ENCODE measurements at regions not wholly inside any gene's neighbourhood (a gene's known extent, or its start where the extent isn't known, plus 50 kb on each side); places are given as distances from the start of the nearest gene placed in this dataset.

DNA sequence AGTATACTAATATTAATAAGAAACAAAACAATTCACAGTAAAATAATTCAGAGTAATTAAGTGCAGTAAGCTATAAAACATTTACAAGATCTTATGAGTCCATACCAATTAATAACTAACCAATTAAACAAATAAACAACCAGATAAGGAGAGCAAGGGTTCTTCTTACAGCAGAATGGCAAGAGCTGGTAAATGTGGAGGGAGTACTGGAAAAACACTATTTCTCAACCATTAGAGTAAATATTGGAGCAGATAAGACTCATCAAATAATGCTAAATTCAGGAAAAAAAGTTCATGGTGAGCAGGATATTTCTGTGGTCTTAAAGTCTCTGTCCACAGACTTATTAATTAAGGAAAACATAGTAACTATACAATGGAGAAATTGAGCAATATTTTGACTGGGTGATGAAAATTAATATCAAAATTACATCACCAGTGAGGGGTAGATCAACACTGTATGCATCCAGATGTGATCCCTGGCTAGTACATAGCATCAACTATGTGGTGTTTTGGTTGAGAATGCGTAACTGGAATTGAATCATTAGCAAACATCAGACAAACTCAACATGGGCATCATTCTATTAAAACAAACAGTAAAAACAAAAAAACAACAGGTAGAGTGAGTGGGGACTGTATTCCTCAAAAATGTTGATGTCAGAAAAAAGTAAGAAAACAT lies 1376.7 kb downstream of the PCDH19 start:
- H3K4me3 ChIP-seq (replicated peaks in 1 of 2; ENCODE audit: low read depth in 2 of 2, low read length in 2 of 2): no peak overlapping the region
- DNase-seq (ENCODE audit: low read depth in 2 of 2): no peak
- TF ChIP-seq, protein P1, sequence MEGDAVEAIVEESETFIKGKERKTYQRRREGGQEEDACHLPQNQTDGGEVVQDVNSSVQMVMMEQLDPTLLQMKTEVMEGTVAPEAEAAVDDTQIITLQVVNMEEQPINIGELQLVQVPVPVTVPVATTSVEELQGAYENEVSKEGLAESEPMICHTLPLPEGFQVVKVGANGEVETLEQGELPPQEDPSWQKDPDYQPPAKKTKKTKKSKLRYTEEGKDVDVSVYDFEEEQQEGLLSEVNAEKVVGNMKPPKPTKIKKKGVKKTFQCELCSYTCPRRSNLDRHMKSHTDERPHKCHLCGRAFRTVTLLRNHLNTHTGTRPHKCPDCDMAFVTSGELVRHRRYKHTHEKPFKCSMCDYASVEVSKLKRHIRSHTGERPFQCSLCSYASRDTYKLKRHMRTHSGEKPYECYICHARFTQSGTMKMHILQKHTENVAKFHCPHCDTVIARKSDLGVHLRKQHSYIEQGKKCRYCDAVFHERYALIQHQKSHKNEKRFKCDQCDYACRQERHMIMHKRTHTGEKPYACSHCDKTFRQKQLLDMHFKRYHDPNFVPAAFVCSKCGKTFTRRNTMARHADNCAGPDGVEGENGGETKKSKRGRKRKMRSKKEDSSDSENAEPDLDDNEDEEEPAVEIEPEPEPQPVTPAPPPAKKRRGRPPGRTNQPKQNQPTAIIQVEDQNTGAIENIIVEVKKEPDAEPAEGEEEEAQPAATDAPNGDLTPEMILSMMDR (IDR thresholded peaks at IDR 0.05; ENCODE audit: low read depth, low read length): no peak

DNA sequence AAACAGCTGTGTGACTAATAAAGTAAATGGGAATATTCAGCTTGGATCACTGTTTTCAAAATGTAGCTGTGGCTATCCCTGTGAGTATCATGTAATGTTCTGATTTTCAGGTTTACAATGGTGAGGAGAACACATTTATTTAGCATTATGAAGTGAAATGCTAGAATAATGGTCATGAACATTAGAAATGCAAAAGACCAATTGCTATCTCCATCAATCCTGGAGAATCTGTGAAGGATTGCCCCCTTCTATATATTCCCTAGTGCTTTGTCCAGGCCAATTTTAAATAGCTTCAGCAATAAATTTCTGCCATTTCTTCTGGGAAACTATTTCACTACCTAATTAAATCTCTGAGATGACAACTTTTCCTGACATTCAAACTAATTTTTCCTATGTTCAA lies 1399.1 kb downstream of the PCDH19 start:
- no peak overlapping the region for H3K4me3 ChIP-seq (replicated peaks in 1 of 2; ENCODE audit: low read depth in 2 of 2, low read length in 2 of 2)
- DNase-seq (ENCODE audit: low read depth in 2 of 2): no peak
- TF ChIP-seq, protein P1 (IDR thresholded peaks at IDR 0.05; ENCODE audit: low read depth, low read length): no peak

DNA sequence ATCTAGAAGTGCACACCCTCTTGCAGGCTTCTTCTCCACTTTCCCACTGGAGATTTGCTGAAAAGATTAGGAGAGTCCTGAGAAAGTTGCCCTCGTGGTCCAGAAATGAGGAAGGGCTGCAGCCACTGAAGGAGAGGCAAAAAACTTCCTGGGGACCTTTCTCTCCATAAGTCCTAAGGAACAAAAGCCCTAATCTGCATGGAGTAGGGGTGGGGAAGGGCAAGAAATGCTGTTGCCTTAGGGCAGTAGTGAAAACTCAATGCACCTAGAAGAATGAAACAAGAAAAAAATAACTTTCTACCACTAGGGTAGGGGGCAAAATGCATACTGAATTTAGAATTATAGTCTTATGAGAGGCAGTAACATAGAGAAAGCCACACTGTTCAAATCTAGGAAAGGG lies 1408.8 kb downstream of the PCDH19 start:
- no peak for DNase-seq (ENCODE audit: low read depth in 2 of 2)
- H3K4me3 ChIP-seq (replicated peaks in 1 of 2; ENCODE audit: low read depth in 2 of 2, low read length in 2 of 2): no peak overlapping the region
- TF ChIP-seq, protein P1 (IDR thresholded peaks at IDR 0.05; ENCODE audit: low read depth, low read length): no peak

DNA sequence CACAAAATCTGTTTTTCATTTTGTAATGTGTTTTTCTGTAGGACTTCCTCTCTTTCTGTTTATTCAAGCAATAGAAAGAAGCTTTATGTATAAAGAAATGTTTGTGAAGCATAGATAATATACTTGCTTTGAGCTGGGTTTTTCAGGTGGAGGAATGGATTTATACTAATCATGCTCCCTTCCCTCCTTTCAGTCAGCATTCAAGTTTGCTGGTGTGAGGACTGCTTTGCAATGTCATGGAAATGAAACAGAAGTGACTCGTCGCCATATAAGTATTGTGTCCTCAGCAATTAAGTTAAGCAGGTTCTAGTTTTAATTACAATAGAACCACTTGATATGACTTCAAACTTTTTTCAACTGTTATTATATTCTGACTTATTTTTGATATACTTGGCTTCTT lies 1447.1 kb downstream of the PCDH19 start:
- TF ChIP-seq, protein P1 (IDR thresholded peaks at IDR 0.05; ENCODE audit: low read depth, low read length): no peak
- H3K4me3 ChIP-seq (replicated peaks in 1 of 2; ENCODE audit: low read depth in 2 of 2, low read length in 2 of 2): no peak overlapping the region
- no peak for DNase-seq (ENCODE audit: low read depth in 2 of 2)

DNA sequence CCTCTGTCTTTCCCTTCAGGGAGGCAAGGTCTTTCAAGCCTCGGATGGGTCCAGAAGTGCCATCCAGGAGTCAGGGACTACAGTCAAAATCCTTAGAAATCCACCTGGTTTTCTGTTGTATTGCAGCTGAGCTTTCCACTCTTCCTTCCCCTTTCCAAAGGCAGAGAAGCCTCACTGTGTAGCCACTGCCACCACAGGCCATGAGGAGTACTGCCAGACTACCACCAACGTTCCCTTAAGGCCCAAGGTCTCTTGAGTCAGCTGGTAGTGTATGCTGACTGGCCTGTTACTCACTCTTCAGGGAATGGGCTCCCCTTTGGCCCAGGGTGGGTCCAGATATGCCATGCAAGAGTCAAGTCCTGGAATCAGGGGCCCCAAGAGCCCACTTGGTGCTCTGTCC lies 1454.1 kb downstream of the PCDH19 start:
- H3K4me3 ChIP-seq (replicated peaks in 1 of 2; ENCODE audit: low read depth in 2 of 2, low read length in 2 of 2): no peak overlapping the region
- TF ChIP-seq, protein P1 (IDR thresholded peaks at IDR 0.05; ENCODE audit: low read depth, low read length): no peak
- DNase-seq (ENCODE audit: low read depth in 2 of 2): no peak

DNA sequence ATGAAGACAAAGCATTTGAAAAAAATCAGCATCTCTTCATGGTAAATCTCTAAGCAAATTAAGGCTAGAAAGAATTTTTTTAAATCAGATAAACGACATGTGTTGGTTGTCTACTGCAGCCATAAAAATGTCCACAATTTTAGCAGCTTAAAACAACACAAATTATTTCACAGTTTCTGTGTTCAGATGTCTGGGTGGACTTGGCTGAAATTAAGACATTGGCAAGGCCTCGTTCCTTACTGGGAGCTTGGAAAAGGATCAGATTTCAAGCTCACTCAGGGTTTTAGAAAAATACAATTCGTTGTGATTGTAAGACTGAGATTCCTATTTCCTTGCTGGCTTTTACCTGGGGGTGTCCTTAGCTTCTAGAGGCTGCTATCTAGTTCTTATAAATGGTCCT lies 1470.6 kb downstream of the PCDH19 start:
- TF ChIP-seq, protein P1 (IDR thresholded peaks at IDR 0.05; ENCODE audit: low read depth, low read length): no peak
- no peak overlapping the region for H3K4me3 ChIP-seq (replicated peaks in 1 of 2; ENCODE audit: low read depth in 2 of 2, low read length in 2 of 2)
- no peak for DNase-seq (ENCODE audit: low read depth in 2 of 2)

DNA sequence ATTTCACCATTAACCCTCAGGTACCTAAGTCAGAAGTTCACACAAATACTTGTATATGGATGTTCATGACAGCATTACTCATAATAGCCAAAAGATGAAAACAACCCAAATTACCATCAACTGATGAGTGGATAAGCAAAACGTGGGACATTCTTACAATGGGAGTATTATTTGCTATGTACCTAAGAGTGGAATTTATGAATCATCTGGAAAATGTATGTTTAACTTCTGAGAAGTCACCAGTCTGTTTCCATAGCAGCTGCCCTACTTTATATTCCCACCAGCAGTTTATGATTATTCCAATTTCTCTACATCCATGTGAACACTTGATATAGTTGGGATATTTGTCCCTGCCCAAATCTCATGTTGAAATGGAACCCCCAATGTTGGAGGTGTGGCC lies 1478.9 kb downstream of the PCDH19 start:
- DNase-seq (ENCODE audit: low read depth in 2 of 2): no peak
- H3K4me3 ChIP-seq (replicated peaks in 1 of 2; ENCODE audit: low read depth in 2 of 2, low read length in 2 of 2): no peak overlapping the region
- TF ChIP-seq, protein P1 (IDR thresholded peaks at IDR 0.05; ENCODE audit: low read depth, low read length): no peak
